ENCODE measurements at regions not wholly inside any gene's neighbourhood (a gene's known extent, or its start where the extent isn't known, plus 50 kb on each side); places are given as distances from the start of the nearest gene placed in this dataset.

- TF ChIP-seq, protein P1, sequence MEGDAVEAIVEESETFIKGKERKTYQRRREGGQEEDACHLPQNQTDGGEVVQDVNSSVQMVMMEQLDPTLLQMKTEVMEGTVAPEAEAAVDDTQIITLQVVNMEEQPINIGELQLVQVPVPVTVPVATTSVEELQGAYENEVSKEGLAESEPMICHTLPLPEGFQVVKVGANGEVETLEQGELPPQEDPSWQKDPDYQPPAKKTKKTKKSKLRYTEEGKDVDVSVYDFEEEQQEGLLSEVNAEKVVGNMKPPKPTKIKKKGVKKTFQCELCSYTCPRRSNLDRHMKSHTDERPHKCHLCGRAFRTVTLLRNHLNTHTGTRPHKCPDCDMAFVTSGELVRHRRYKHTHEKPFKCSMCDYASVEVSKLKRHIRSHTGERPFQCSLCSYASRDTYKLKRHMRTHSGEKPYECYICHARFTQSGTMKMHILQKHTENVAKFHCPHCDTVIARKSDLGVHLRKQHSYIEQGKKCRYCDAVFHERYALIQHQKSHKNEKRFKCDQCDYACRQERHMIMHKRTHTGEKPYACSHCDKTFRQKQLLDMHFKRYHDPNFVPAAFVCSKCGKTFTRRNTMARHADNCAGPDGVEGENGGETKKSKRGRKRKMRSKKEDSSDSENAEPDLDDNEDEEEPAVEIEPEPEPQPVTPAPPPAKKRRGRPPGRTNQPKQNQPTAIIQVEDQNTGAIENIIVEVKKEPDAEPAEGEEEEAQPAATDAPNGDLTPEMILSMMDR (IDR thresholded peaks at IDR 0.05) = no peak
- TF ChIP-seq POLR2A (IDR thresholded peaks at IDR 0.05) (no peak), POLR2AphosphoS5 (IDR thresholded peaks at IDR 0.05) (no peak)
These were observed 54.3 kb upstream of the NLRP1 start for GRCh38 chr17:5638596-5638995.

Measured in prostate gland (tissue), 2 donors.